Esophagus muscularis mucosa (tissue), 4 donors: ENCODE measurements at regions not wholly inside any gene's neighbourhood (a gene's known extent, or its start where the extent isn't known, plus 50 kb on each side); places are given as distances from the start of the nearest gene placed in this dataset.
"Not testable (repeated sequence)": the region's sequence is repeated elsewhere in the genome, so short reads cannot be mapped to it uniquely, and the experiment has no call there.

Experiments used
- EP300 ChIP-seq: sonication (generic); formaldehyde crosslinking; IDR thresholded peaks from one replicate; pipeline ENCODE4 v1.6.1; 2017; ENCODE audit warnings: antibody characterized with exemption
- POLR2A ChIP-seq: fragments of 450-650 bp; IDR thresholded peaks from one replicate; pipeline ENCODE4 v1.6.1; 2017; ENCODE audit warnings: antibody characterized with exemption, moderate library complexity, mild to moderate bottlenecking, low read depth
- POLR2AphosphoS5 ChIP-seq, 2 donors: sonication (generic); formaldehyde crosslinking; IDR thresholded peaks; one replicate each; pipeline ENCODE4 v1.6.1; 2017; ENCODE audit warnings: antibody characterized with exemption in 2 of 2
- TF ChIP-seq, protein P1 (sequence below), 3 experiments: fragments of 200-600 bp in 2 of 3; fragments of 450-650 bp in 1 of 3; sonication (generic) in 2 of 3; IDR thresholded peaks; one replicate each; pipeline ENCODE4 v1.5.1; 2017 to 2019; ENCODE audit warnings: antibody characterized with exemption in 3 of 3, mild to moderate bottlenecking in 2 of 3, moderate library complexity in 1 of 3

DNA sequence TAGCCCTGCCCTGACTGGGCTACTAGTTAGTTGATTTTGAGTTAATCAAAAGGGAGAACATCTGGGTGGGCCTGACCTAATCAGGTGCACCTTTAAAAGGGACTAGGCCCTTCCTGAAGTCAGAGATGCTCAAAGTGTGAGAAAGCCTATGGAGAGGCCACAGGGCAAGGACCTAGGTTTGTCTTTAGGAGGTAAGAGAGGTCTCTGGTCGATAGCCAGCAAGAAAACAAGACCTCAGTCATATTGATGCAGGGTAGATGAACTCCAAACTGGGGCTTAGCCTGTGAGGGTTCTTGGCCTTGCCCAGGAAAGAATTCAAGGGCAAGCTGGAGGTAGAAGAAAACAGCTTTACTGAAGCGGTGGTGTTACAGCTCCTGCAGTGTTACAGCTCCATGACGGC lies 73.8 kb downstream of the NPIPB5 start:
- TF ChIP-seq, protein P1, sequence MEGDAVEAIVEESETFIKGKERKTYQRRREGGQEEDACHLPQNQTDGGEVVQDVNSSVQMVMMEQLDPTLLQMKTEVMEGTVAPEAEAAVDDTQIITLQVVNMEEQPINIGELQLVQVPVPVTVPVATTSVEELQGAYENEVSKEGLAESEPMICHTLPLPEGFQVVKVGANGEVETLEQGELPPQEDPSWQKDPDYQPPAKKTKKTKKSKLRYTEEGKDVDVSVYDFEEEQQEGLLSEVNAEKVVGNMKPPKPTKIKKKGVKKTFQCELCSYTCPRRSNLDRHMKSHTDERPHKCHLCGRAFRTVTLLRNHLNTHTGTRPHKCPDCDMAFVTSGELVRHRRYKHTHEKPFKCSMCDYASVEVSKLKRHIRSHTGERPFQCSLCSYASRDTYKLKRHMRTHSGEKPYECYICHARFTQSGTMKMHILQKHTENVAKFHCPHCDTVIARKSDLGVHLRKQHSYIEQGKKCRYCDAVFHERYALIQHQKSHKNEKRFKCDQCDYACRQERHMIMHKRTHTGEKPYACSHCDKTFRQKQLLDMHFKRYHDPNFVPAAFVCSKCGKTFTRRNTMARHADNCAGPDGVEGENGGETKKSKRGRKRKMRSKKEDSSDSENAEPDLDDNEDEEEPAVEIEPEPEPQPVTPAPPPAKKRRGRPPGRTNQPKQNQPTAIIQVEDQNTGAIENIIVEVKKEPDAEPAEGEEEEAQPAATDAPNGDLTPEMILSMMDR (IDR thresholded peaks at IDR 0.05): not testable (repeated sequence)
- not testable (repeated sequence) for TF ChIP-seq POLR2A; POLR2AphosphoS5 (IDR thresholded peaks at IDR 0.05); EP300
